ENCODE measurements at regions not wholly inside any gene's neighbourhood (a gene's known extent, or its start where the extent isn't known, plus 50 kb on each side); places are given as distances from the start of the nearest gene placed in this dataset.

DNA sequence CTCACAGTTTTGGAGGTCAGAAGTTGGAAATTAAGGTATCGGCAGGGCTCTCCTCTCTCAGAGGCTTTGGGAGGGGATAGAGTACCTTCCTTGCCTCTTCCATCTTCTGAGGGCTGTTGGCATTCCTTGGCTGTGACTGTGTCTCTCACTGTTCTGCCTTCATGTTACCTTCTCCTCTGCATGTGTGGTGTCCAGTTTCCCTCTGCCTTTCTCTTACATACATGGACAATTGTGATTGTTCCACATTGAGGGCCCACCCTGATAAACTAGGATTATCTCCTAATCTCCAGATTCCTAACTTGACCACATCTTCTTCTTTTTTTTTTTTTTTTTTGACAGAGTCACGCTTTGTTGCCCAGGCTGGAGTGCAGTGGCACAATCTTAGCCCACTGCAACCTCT, 72.1 kb upstream of the SPACA1 start:
- POLR2A ChIA-PET (ENCODE audit: unreplicated experiment): no interaction called here
- TF ChIP-seq, protein P1, sequence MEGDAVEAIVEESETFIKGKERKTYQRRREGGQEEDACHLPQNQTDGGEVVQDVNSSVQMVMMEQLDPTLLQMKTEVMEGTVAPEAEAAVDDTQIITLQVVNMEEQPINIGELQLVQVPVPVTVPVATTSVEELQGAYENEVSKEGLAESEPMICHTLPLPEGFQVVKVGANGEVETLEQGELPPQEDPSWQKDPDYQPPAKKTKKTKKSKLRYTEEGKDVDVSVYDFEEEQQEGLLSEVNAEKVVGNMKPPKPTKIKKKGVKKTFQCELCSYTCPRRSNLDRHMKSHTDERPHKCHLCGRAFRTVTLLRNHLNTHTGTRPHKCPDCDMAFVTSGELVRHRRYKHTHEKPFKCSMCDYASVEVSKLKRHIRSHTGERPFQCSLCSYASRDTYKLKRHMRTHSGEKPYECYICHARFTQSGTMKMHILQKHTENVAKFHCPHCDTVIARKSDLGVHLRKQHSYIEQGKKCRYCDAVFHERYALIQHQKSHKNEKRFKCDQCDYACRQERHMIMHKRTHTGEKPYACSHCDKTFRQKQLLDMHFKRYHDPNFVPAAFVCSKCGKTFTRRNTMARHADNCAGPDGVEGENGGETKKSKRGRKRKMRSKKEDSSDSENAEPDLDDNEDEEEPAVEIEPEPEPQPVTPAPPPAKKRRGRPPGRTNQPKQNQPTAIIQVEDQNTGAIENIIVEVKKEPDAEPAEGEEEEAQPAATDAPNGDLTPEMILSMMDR (conservative IDR thresholded peaks at IDR 0.05): no peak
- TF ChIP-seq EZH2 (IDR thresholded peaks at IDR 0.05; ENCODE audit: low read depth): no peak
- Histone ChIP-seq H3K9me3 (ENCODE audit: insufficient read depth, low read depth) (no peaks in the 10 kb centered on the region), H2AFZ (no peak overlapping the region), H3K79me2 (ENCODE audit: low read depth) (no peaks in the 10 kb centered on the region), H3K4me2 (no peak overlapping the region), H3K4me3 (no peak overlapping the region), H3K4me1 (replicated peaks; ENCODE audit: insufficient read depth) (no peaks in the 10 kb centered on the region), H3K36me3 (ENCODE audit: low read depth) (no peaks in the 10 kb centered on the region), H3K27me3 (ENCODE audit: insufficient read depth, low read depth) (no peaks in the 10 kb centered on the region), H4K20me1 (ENCODE audit: insufficient read depth) (no peaks in the 10 kb centered on the region), H3K9me2 (ENCODE audit: insufficient read depth) (no peaks in the 10 kb centered on the region), H3K27ac (no peak overlapping the region), H3F3A (ENCODE audit: insufficient read depth, low read depth) (no peaks in the 10 kb centered on the region)
- no peak for DNase-seq
- intact Hi-C loops (cut with micrococcal nuclease; ENCODE audit: unreplicated experiment): no loop called here
- BruUV-seq (replicated peaks): no TSS peak
- CTCF ChIA-PET: no interaction called here

DNA sequence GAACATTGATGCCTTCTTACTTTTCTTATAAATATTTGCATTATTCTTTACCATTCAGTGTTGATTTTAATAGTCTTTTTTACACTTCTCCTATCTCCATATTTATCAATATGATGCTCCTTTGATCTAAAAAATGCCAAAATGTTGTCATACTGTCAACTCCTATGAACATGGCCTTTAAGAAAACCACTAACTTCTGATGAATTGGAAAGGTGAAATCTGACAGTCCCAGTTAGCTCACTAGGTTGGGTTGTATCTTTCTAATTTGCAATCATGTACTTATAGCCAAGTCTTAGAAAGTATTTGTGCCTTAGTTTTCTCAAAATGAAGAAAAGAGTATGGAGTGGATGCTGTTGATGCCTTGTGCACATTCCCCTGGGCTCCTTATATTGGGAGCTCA, 75.4 kb upstream of the SPACA1 start:
- ChIA-PET POLR2A (ENCODE audit: unreplicated experiment) (no interaction called here), CTCF (no interaction called here)
- no peak overlapping the region for H3K27ac ChIP-seq
- intact Hi-C loops (cut with micrococcal nuclease; ENCODE audit: unreplicated experiment): no loop called here
- BruUV-seq (replicated peaks): no TSS peak
- peaks cover 23% of the 10 kb centered on the region for H3K27me3 ChIP-seq (ENCODE audit: insufficient read depth, low read depth)
- H3K4me1 ChIP-seq (replicated peaks; ENCODE audit: insufficient read depth): no peaks in the 10 kb centered on the region
- no peak for TF ChIP-seq EZH2 (IDR thresholded peaks at IDR 0.05; ENCODE audit: low read depth)
- TF ChIP-seq, protein P1 (conservative IDR thresholded peaks at IDR 0.05): no peak
- no peak overlapping the region for H3K4me3 ChIP-seq
- H4K20me1 ChIP-seq (ENCODE audit: insufficient read depth): no peaks in the 10 kb centered on the region
- no peak for DNase-seq
- H3F3A ChIP-seq (ENCODE audit: insufficient read depth, low read depth): no peaks in the 10 kb centered on the region
- no peak overlapping the region for H3K4me2 ChIP-seq
- H3K79me2 ChIP-seq (ENCODE audit: low read depth): no peaks in the 10 kb centered on the region
- no peaks in the 10 kb centered on the region for H3K36me3 ChIP-seq (ENCODE audit: low read depth)
- no peaks in the 10 kb centered on the region for H3K9me2 ChIP-seq (ENCODE audit: insufficient read depth)
- no peak overlapping the region for H2AFZ ChIP-seq
- H3K9me3 ChIP-seq (ENCODE audit: insufficient read depth, low read depth): no peaks in the 10 kb centered on the region

DNA sequence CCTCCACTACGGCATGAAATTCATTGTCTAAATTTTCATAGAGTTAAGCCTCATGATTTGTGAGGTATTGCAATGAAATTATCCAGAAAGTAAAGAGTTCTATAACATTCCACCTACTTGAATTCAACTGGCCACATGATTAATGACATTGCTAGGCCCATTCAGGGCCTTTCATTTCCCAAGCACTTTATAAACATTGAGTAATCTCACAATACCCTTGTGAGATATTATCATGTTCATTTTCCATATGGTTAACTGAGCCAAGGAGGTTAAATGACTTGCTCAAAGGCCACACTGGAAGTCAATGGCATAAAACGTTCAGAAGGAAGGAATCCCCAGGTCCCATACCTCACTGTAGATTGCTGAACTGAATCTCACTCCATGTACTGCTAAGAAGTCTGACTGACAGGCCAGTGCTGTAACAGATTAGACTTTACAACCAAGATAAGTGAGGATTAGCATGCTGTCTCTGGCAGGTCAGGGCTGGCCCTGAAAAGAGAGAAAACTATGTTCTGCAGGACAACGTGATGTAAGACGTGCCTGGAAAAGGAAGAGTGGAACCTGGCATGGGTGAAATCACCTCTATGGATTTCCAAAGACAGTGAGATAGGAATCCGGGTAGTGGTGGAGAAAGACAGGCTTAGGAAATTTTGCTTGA, 75.9 kb upstream of the SPACA1 start:
- H3K36me3 ChIP-seq (ENCODE audit: low read depth): no peaks in the 10 kb centered on the region
- no TSS peak for BruUV-seq (replicated peaks)
- H3F3A ChIP-seq (ENCODE audit: insufficient read depth, low read depth): no peaks in the 10 kb centered on the region
- peaks cover 26% of the 10 kb centered on the region for H3K27me3 ChIP-seq (ENCODE audit: insufficient read depth, low read depth)
- ChIA-PET CTCF (no interaction called here), POLR2A (ENCODE audit: unreplicated experiment) (interaction anchor here (0.6 kb wide), 1 partner anchor 382 kb away, joined by 6 read pairs; the partner anchor contains the start of genes ORC3 and RARS2)
- no peaks in the 10 kb centered on the region for H3K79me2 ChIP-seq (ENCODE audit: low read depth)
- H3K27ac ChIP-seq: no peak overlapping the region
- no peak for TF ChIP-seq EZH2 (IDR thresholded peaks at IDR 0.05; ENCODE audit: low read depth)
- TF ChIP-seq, protein P1 (conservative IDR thresholded peaks at IDR 0.05): no peak
- no peaks in the 10 kb centered on the region for H4K20me1 ChIP-seq (ENCODE audit: insufficient read depth)
- H2AFZ ChIP-seq: no peak overlapping the region
- no peak for DNase-seq
- no peaks in the 10 kb centered on the region for H3K4me1 ChIP-seq (replicated peaks; ENCODE audit: insufficient read depth)
- H3K9me3 ChIP-seq (ENCODE audit: insufficient read depth, low read depth): no peaks in the 10 kb centered on the region
- no peaks in the 10 kb centered on the region for H3K9me2 ChIP-seq (ENCODE audit: insufficient read depth)
- no peak overlapping the region for H3K4me3 ChIP-seq
- intact Hi-C loops (cut with micrococcal nuclease; ENCODE audit: unreplicated experiment): no loop called here
- H3K4me2 ChIP-seq: no peak overlapping the region
